H9 (cell line): ENCODE measurements at regions not wholly inside any gene's neighbourhood (a gene's known extent, or its start where the extent isn't known, plus 50 kb on each side); places are given as distances from the start of the nearest gene placed in this dataset.

Source experiments
- DNase-seq: peaks from one replicate; pipeline ENCODE4 v3.0.0-alpha.2; 2017
- H2AFZ ChIP-seq: one replicate; pipeline ENCODE4 v1.6.1; 2013; ENCODE audit warnings: mild to moderate bottlenecking, low read length, control low read depth, moderate library complexity
- H2AK5ac ChIP-seq: 2 replicates; pipeline ENCODE4 v1.6.1; 2013; ENCODE audit warnings: low read length, control low read depth, mixed read lengths; ENCODE audit not compliant: insufficient read length
- H2BK120ac ChIP-seq: one replicate; pipeline ENCODE4 v1.6.1; 2013; ENCODE audit warnings: low read depth, mild to moderate bottlenecking, low read length, control low read depth, inconsistent platforms; ENCODE audit not compliant: poor library complexity, severe bottlenecking
- H2BK12ac ChIP-seq: 2 replicates; pipeline ENCODE4 v1.6.1; 2013; ENCODE audit warnings: low read length, control low read depth, mixed read lengths, low read depth; ENCODE audit not compliant: insufficient read length
- H2BK15ac ChIP-seq: 2 replicates; pipeline ENCODE4 v1.6.1; 2013; ENCODE audit warnings: low read depth, low read length, control low read depth
- H2BK20ac ChIP-seq: one replicate; pipeline ENCODE4 v1.6.1; 2013; ENCODE audit warnings: low read depth, mild to moderate bottlenecking, low read length, control low read depth, inconsistent platforms; ENCODE audit not compliant: poor library complexity, severe bottlenecking
- H2BK5ac ChIP-seq: 2 replicates; pipeline ENCODE4 v1.6.1; 2013; ENCODE audit warnings: low read length, control low read depth, mixed read lengths; ENCODE audit not compliant: insufficient read length
- H3K14ac ChIP-seq: 2 replicates; pipeline ENCODE4 v1.6.1; 2013; ENCODE audit warnings: low read length, control low read depth; ENCODE audit not compliant: insufficient read depth
- H3K18ac ChIP-seq: 2 replicates; pipeline ENCODE4 v1.6.1; 2013; ENCODE audit warnings: low read depth, mild to moderate bottlenecking, mixed read lengths, low read length, control low read depth; ENCODE audit not compliant: insufficient read length
- H3K23ac ChIP-seq: 2 replicates; pipeline ENCODE4 v1.6.1; 2013; ENCODE audit warnings: low read length, control low read depth, mixed read lengths, low read depth; ENCODE audit not compliant: insufficient read length
- H3K23me2 ChIP-seq: 2 replicates; pipeline ENCODE4 v1.6.1; 2013; ENCODE audit warnings: low read depth, mild to moderate bottlenecking, mixed read lengths, low read length, control low read depth; ENCODE audit not compliant: insufficient read length, poor library complexity, severe bottlenecking
- H3K27ac ChIP-seq: 2 replicates; pipeline ENCODE4 v1.5.1; 2013; ENCODE audit warnings: low read length, control low read depth, mixed read lengths, low read depth; ENCODE audit not compliant: insufficient read length
- H3K27me3 ChIP-seq: 2 replicates; pipeline ENCODE4 v1.6.1; 2013; ENCODE audit warnings: low read length, control low read depth, inconsistent platforms; ENCODE audit not compliant: insufficient read depth
- H3K4ac ChIP-seq: 2 replicates; pipeline ENCODE4 v1.6.1; 2013; ENCODE audit warnings: low read depth, mild to moderate bottlenecking, control low read depth, inconsistent platforms, low read length, moderate library complexity
- H3K4me1 ChIP-seq: 2 replicates; pipeline ENCODE4 v1.6.1; 2013; ENCODE audit warnings: low read length, control low read depth, inconsistent platforms; ENCODE audit not compliant: insufficient read depth
- H3K4me2 ChIP-seq: 2 replicates; pipeline ENCODE4 v1.6.1; 2013; ENCODE audit warnings: low read length, control low read depth, mixed read lengths; ENCODE audit not compliant: insufficient read length, insufficient read depth
- H3K56ac ChIP-seq: 2 replicates; pipeline ENCODE4 v1.6.1; 2013; ENCODE audit warnings: low read depth, mild to moderate bottlenecking, mixed read lengths, low read length, control low read depth; ENCODE audit not compliant: insufficient read length
- H3K79me1 ChIP-seq: 2 replicates; pipeline ENCODE4 v1.6.1; 2013; ENCODE audit warnings: low read depth, mild to moderate bottlenecking, moderate library complexity, low read length, control low read depth, inconsistent platforms; ENCODE audit not compliant: insufficient read depth, poor library complexity, severe bottlenecking
- H3K79me2 ChIP-seq: 2 replicates; pipeline ENCODE4 v1.6.1; 2013; ENCODE audit warnings: low read length, control low read depth, inconsistent platforms; ENCODE audit not compliant: insufficient read depth
- H3K9ac ChIP-seq: 2 replicates; pipeline ENCODE4 v1.6.1; 2013; ENCODE audit warnings: low read length, control low read depth, mixed read lengths; ENCODE audit not compliant: insufficient read length; ENCODE audit errors: extremely low read depth
- H3K9me3 ChIP-seq: one replicate; pipeline ENCODE4 v1.6.1; 2013; ENCODE audit warnings: low read depth, low read length, inconsistent platforms; ENCODE audit not compliant: control insufficient read depth
- H3T11ph ChIP-seq: one replicate; pipeline ENCODE4 v1.6.1; 2013; ENCODE audit warnings: mild to moderate bottlenecking, low read length, control low read depth, inconsistent platforms
- H4K20me1 ChIP-seq: one replicate; pipeline ENCODE4 v1.6.1; 2013; ENCODE audit not compliant: control insufficient read depth, insufficient read length, insufficient read depth
- H4K5ac ChIP-seq: 2 replicates; pipeline ENCODE4 v1.6.1; 2013; ENCODE audit warnings: low read depth, mild to moderate bottlenecking, mixed read lengths, low read length, control low read depth; ENCODE audit not compliant: insufficient read length
- H4K8ac ChIP-seq: replicated peaks from 2 replicates; pipeline ENCODE4 v1.6.1; 2013; ENCODE audit warnings: low read length, control low read depth, mixed read lengths, low read depth; ENCODE audit not compliant: insufficient read length
- H4K91ac ChIP-seq: 2 replicates; pipeline ENCODE4 v1.6.1; 2013; ENCODE audit warnings: low read depth, mild to moderate bottlenecking, moderate library complexity, mixed read lengths, low read length, control low read depth; ENCODE audit not compliant: insufficient read length
- H3K27ac Mint-ChIP-seq, 3 experiments: 2 replicates in 2 of 3; 3 replicates in 1 of 3; pipeline ENCODE4 v1.8.0; 2020 to 2021; ENCODE audit warnings: mixed read lengths in 3 of 3, mild to moderate bottlenecking in 1 of 3, moderate library complexity in 1 of 3
- H3K27me3 Mint-ChIP-seq: 2 replicates; pipeline ENCODE4 v1.8.0; 2021; ENCODE audit warnings: low read depth, mild to moderate bottlenecking, moderate library complexity, mixed read lengths
- H3K36me3 Mint-ChIP-seq, 3 experiments: 2 replicates in 2 of 3; 3 replicates in 1 of 3; pipeline ENCODE4 v1.8.0; 2020 to 2021; ENCODE audit warnings: low read depth in 3 of 3, mixed read lengths in 3 of 3; ENCODE audit not compliant: insufficient read depth in 1 of 3
- H3K4me1 Mint-ChIP-seq, 2 experiments: 2 replicates each; pipeline ENCODE4 v1.8.0; 2020; ENCODE audit warnings: mixed read lengths in 2 of 2
- H3K4me3 Mint-ChIP-seq, 2 experiments: 2 replicates in 1 of 2; 3 replicates in 1 of 2; pipeline ENCODE4 v1.8.0; 2020 to 2021; ENCODE audit warnings: mild to moderate bottlenecking in 2 of 2, mixed read lengths in 2 of 2, moderate library complexity in 1 of 2
- H3K9me3 Mint-ChIP-seq, 2 experiments: 2 replicates in 1 of 2; 3 replicates in 1 of 2; pipeline ENCODE4 v1.8.0; 2020; ENCODE audit warnings: mild to moderate bottlenecking in 2 of 2, mixed read lengths in 2 of 2, moderate library complexity in 1 of 2
- CTCF ChIP-seq: fragments of 200-600 bp; sonication (generic); conservative IDR thresholded peaks from 3 replicates; pipeline ENCODE4 v1.8.0; 2021; ENCODE audit warnings: antibody characterized with exemption, mild to moderate bottlenecking
- WGBS: extraction: QIAGEN DNeasy Blood & Tissue Kit; methylation state at CpG from one replicate; pipeline ENCODE4 v1.1.7; 2013; ENCODE audit warnings: missing lambda C conversion rate, low lambda C conversion rate, mixed read lengths; ENCODE audit not compliant: insufficient read length; ENCODE audit errors: extremely low coverage; 5-methylcytosine and 5-hydroxymethylcytosine counted together

GRCh38 chr7:12913002-12913401 is 225.6 kb downstream of the ARL4A start:
- H3K27me3 ChIP-seq: no peaks in the 10 kb centered on the region
- H3K4me2 ChIP-seq: no peak overlapping the region
- H2AK5ac ChIP-seq: no peak overlapping the region
- no peak for TF ChIP-seq CTCF
- H2BK5ac ChIP-seq: no peak overlapping the region
- no peaks in the 10 kb centered on the region for H3K4me1 ChIP-seq
- no peak overlapping the region for H3K27ac ChIP-seq
- H4K91ac ChIP-seq: no peak overlapping the region
- H3K9me3 ChIP-seq: no peaks in the 10 kb centered on the region
- H3K23me2 ChIP-seq: no peaks in the 10 kb centered on the region
- H3K4ac ChIP-seq: no peak overlapping the region
- no peak overlapping the region for H2BK20ac ChIP-seq
- H3K14ac ChIP-seq: no peak overlapping the region
- H2BK12ac ChIP-seq: no peak overlapping the region
- H3K79me2 ChIP-seq: no peaks in the 10 kb centered on the region
- H2BK120ac ChIP-seq: no peak overlapping the region
- WGBS: no CpG with 5 or more reads among the region's 3 CpGs
- DNase-seq: no peak
- no peak overlapping the region for H2BK15ac ChIP-seq
- H4K8ac ChIP-seq: no peak overlapping the region
- no peak overlapping the region for H3K9ac ChIP-seq
- H2AFZ ChIP-seq: no peak overlapping the region
- H3K56ac ChIP-seq: no peak overlapping the region
- H4K20me1 ChIP-seq: no peaks in the 10 kb centered on the region
- H3T11ph ChIP-seq: no peak overlapping the region
- H3K23ac ChIP-seq: no peak overlapping the region
- Mint-ChIP-seq H3K4me1 (peaks cover 4% of the 10 kb centered on the region in 2 experiments; a peak in 2 of 4 replicates), H3K9me3 (peaks cover 4% of the 10 kb centered on the region in 2 experiments; a peak in 3 of 5 replicates), H3K4me3 (no peak overlapping the region), H3K27me3 (no peaks in the 10 kb centered on the region), H3K36me3 (no peaks in the 10 kb centered on the region), H3K27ac (no peak overlapping the region)
- H3K79me1 ChIP-seq: no peaks in the 10 kb centered on the region
- H3K18ac ChIP-seq: no peak overlapping the region
- no peak overlapping the region for H4K5ac ChIP-seq
